Activated CD8-positive, alpha-beta memory T cell treated with anti-CD3 and anti-CD28 coated beads, Interleukin-2, amount 50 U/mL, for 1 hour (primary cell): ENCODE measurements at regions not wholly inside any gene's neighbourhood (a gene's known extent, or its start where the extent isn't known, plus 50 kb on each side); places are given as distances from the start of the nearest gene placed in this dataset.
"Not testable (repeated sequence)": the region's sequence is repeated elsewhere in the genome, so short reads cannot be mapped to it uniquely, and the experiment has no call there.

Source experiments
- DNase-seq: peaks from one replicate; pipeline ENCODE4 v3.0.0-alpha.2; 2020; ENCODE audit errors: extremely low read depth

DNA sequence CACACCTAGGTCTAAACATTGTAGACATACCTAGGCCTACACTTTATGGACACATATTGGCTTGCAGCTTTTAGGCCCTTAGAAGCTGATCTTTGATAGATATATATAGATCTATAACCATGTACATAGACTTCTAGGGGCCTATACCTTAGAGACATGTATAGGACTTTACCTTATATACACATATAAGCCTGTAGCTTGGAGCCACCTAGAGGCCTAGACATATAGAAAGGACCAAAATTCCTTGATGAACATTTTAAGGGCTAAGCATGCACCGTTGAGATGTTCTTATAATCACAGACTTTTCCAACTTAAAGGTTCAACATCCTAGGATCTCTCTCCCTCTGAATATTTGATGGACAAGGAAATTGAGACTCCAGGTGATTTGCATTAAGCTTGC, 371.7 kb upstream of the SASH1 start:
- DNase-seq = no peak

DNA sequence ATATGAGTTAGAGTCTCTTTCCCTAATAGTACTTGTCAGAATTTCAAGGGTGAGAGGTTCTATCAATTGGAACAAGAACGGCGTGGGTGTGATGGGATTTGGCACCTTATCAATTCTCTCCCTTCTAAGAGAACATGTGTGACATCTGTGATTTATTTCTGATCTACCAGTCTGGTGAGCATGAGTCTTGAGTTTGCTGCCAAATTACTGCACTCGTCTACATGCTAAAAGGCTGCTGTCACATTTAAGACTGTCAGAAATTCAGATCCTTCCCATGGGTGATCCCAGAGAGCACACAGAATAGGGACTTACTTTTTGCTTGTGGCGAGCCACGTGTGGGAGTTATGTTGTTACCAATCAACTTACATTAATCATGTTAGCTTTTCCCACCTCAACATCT, 370.2 kb upstream of the SASH1 start:
- DNase-seq = no peak

DNA sequence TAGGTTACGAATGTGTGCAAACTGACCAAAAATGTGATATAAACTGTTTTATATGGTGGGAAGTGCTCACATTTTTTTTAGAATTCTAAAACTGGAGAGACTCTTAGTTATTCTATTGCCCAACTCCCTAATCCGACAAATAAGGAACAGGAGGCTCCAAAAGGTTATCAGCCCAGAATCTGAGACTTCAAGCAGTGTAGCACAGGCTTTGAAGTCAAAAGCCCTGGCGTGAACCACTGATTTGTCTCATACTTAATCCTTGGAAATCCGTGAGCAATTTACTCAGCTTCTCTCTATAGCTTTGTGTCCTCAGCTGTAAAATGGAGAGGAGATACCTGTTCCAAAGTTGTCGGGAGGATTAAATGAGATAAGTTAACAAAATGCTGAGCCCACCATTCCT, 368.8 kb upstream of the SASH1 start:
- no peak for DNase-seq

DNA sequence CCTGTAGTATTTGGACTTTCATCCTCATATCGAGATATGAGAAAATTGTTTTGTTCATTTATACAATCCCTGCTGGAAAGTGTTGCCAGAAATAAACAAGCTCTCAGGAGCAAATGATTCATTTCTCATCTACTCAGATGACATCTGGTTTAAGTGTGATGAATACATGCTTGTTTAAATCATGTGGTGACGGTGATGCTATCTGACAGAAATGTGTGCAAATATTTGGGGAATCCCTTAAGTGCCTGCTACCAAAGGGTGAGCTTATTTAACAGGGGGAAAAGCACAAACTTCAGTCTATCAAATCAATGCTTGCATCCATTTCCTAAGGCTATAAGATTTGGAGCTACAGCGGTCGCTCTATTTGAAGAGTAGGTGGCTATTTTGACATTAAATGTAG, 368.3 kb upstream of the SASH1 start:
- no peak for DNase-seq

DNA sequence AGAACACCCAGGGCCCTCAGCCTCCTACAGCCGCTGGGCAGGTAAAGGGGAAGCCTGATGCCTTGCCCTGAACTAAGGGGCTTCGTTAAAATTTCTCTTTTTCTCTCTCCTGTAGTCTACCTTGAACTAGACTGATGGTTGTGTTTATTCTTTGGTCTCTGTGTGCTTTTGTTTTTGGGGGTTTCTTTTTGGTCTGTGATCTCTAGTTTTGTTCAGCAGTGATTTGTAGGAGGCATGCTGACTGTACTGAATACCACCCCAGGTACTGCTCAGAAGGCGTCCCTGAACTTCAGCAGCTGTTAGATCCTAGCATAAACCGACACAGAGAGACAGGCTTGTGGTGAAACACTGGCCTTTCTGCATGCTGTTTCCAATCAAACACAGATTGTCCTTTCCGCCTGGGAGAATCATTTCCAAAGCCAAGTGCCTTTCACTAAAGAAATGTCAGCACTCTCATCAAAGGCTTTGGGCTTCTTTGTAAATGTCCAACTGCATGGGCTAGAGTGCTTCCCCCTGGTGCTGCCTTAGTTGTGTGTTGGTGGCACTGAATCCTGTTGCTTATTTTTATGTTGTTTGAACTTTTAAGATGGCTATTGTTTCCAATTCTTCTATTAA, 364.7 kb upstream of the SASH1 start:
- DNase-seq = no peak

DNA sequence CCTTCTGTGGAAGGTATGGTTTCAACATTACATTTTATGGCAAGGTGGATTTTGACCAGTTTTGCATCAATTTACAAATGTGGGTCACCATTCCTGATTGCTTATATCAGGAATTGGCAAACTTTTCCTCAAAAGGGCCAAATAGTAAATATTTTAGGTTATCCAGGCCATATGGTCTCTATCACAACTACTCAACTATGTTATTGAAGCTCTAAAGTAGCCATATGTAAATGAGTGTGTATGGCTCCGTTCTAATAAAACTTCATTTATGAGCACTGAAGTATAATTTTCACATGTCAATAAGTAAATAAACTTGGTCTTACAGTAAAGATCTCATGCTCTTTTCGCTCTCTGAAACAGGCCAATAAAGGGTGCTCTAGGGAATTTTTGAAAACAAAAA, 362.7 kb upstream of the SASH1 start:
- no peak for DNase-seq

DNA sequence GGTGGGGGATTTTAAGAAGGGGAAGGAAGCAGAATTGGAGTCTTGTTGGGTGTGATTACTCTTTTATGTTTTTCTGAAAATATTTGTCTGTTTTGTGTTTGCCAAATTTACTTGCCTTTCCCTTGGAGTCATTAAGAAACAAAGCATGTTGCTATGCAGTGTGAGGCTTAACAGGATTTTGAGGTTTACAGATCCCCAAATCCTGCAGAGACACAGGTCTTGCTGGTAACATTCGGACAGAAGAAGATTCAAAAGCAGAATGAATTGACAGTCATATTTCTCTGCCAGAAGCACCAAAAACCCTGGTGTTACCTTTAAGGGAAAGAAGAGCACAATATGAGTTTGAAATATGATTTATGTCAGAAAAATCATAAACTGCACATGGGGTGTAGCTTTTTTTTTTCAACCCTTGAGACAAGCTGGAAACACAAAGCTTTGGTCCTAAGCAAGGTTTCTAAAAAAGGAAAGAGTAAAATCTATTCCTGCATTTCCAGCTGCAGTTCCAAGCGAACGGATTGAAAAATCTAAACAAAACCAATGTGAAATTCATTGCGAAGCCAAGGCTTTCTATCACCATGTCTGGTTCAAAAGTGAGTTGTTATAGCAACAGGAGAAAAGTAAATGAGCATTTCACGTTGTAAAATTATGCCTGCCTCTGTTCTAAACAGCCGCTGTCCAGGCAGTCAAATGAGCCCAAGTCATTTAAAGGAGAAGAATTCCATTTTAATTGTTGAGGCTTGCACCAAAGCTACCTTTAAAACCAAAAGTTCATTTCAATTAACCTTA, 358.9 kb upstream of the SASH1 start:
- no peak for DNase-seq

DNA sequence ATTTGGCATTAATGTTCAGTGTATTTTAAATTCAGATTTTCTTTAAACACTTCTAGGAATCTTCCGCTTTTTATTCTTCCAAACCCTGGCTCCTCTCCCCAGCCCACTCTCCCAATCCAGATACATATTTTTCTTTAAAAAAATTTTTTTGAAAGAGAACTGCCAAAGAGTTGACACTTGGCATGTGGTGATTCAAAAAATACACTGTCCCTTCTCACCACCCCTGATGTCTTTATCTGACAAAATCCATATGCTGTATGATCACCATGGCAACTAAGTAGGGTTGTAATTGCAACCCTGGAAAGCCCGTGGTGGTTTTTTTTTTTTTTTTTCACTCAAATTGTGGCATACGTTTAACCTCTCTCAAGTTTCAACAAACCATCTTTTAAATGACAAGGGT, 355.8 kb upstream of the SASH1 start:
- no peak for DNase-seq

DNA sequence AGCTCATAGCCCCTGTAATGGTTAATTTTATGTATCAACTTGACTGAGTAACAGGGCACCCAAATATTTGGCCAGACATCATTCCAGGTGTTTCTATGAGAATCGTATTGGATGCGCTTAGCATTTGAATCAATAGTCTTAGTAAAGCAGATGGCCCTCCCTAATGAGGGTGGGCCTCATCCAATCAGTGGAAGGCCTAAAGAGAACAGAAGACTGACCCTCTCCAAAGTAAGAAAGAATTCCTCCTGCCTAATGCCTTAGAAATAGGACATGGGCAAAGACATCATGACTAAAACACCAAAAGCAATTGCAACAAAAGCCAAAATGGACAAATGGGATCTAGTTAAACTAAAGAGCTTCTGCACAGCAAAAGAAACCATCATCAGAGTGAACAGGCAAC, 352.5 kb upstream of the SASH1 start:
- no peak for DNase-seq

DNA sequence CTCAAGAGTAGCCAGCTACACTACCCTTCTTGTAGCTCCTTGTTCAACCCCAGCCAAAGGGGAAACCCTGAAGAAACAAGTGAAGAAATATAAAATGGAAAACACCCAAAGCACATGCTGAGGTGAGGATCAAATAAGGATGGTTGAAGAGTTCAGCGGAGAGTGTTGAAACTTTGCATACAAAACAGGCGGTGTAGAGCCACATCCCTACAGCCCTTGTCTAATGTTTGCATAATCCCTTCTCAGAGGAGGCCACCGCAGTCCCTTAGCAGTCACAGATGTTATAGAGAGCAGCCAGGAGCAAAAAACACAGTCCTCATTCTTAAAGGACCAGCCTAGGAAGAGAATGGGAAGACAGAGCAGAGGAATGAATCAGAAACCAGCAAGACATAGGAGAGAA, 350.7 kb upstream of the SASH1 start:
- DNase-seq = no peak

DNA sequence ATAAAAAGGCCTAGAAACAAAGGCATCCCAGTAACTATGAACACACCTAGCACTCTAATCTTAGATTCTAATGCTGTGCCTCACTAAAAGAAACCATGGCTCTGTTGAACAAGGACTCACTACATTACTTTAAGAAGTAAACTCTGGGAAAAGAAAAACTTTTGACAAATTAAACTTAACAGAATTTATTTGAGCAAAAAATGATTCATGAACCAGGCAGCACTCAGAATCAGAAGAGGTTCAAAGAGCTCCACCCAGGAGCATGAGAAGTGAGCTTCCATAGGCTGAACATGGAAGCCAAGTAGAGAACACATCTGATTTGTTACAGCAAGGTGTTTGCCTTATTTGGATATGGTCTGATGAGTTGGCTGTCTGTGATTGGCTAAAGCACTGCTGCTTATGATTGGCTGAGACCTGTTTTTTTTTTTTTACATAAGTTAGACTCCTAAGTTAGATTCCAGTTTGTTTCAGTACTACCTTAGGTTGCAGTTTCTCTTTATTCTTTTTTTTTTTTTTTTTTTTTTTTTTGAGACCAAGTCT, 343.6 kb upstream of the SASH1 start:
- DNase-seq = no peak

DNA sequence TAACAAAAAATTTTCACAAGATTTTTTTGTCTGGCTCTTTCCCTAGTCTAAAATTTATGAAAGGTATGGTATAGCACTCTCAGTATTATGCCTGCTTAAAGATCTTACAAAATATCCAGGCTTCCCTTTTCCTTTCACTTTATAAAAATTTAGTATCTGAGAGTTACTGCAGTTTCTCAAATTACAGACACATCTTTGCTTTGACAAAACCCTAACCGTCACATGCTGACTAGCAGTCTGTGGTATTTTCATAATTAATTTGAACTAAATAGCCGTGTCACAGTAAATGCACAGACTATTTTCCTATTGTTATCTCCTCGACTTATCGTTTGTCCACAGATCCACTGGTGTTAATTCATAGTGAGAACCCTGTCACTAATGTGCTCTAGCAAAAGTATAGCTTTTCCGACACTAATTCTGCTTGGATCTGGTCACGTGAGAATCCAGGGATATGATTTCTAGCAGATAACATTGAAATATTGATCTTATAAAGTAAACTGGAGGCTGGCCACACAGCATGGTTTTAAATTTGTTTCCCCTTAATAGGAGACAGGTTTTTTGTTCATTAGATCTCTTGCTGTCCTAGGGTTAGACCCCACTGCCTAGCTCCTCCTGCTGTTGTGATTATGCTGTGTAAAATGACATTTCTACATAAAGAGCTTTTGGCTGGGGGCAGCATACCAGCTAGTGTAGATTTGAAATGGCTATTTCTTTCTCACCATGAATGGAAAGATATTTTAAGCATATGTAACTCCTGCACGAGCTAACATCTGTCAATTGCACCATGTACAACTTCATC, 340.6 kb upstream of the SASH1 start:
- DNase-seq = no peak

DNA sequence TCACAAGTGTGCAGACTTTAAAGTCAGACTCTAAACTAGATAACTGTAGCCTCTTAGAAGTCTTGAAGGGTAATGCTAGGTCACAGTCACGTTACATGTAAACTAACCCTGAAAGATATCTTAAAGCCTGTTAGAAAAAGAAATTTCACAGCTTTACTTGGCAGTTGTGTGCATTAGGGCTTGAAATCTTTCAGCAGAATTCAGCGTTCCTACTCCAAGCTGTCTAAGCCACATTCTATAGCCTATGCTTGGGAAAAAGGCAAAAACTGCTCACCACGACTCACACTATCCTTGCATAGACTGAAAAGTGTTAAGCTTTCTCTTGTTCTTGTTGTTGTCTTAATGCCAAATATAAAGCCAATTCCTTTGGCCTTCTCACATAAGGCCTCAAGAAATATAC, 338.0 kb upstream of the SASH1 start:
- no peak for DNase-seq

DNA sequence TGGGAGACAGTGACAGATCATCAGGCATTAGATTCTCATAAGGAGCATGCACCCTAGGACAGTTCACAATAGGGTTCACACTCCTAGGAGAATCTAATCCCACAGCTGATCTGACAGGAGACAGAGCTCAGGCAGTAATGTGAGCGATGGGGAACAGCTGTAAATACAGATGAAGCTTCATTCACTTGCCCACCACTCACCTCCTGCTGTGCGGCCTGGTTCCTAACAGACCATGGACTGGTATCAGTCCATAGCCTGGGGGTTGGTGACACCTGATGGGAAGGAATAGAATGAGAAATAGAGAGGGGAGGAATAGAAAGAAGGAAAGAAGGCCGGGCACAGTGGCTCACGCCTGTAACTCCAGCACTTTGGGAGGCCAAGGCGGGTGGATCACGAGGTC, 336.8 kb upstream of the SASH1 start:
- DNase-seq = no peak

DNA sequence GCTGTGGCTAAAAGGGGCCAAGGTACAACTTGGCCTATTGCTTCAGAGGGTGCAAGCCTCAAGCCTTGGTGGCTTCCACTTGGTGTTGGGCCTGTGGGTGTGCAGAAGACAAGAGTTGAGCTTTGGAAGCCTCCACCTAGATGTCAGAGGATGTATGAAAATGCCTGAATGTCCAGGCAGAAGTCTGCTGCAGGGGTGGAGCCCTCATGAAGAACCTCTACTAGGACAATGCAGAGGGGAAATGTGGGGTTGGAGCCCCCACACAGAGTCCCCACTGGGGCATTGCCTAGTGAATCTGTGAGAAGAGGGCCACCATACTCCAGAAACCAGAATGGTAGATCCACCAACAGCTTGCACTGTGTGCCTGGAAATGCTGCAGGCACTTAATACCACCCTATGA, 332.1 kb upstream of the SASH1 start:
- DNase-seq = not testable (repeated sequence)

DNA sequence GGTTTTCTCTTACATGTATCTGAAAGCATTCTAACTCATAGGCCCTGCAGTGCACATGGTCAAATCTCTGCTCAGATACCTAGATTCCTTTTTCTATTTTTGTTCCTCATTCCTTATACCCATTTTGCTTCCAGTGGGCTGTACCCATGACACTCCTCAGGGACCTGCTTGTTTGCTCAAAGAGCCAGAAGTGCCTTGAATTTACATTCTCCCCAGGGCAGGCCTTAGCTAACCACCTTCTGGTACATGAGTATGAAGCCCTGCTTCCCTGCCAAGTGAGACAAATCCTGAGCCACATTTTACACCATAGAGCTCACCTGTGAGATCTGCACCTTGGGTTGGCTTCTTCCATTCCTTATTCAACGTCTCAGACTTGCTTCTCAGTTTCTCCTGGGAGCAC, 326.6 kb upstream of the SASH1 start:
- no peak for DNase-seq

DNA sequence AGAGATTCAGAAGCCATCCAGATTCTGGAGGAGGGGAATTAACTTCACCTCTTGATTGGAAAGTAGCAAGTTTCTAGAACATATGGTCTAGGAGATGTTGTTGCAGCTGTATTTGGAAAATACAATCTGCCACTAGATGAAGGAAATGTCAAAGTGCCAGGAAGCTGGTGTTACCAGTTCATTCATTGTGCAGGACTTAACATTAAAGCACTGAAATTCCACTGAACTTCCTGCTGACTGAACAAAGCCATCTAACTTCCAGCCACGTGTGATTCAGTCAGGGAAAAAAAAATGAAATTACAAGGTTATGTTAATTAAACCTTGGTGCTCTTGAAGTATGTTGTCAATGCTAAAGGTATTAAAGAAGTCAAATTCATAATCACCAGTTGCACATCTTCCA, 321.5 kb upstream of the SASH1 start:
- DNase-seq = no peak

DNA sequence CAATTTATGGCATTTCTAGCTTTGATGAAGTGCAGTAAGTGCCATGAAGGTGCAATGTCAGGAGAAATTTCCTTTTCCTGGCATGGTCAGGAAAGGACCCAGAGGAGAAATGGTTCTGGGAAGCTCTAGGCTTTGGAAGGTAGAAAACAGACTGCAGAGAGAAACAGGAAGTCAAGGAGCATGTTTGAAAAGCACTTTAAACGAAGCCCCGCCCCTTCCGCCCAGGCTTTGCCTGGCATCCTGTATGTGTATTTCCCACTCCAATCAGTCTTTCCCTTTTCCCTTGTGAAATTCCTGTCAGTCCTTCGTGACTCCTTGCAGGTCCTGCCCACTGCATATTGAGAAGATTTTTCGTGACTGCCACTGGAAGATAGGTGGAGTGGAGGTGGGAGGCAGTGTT, 320.9 kb upstream of the SASH1 start:
- no peak for DNase-seq

DNA sequence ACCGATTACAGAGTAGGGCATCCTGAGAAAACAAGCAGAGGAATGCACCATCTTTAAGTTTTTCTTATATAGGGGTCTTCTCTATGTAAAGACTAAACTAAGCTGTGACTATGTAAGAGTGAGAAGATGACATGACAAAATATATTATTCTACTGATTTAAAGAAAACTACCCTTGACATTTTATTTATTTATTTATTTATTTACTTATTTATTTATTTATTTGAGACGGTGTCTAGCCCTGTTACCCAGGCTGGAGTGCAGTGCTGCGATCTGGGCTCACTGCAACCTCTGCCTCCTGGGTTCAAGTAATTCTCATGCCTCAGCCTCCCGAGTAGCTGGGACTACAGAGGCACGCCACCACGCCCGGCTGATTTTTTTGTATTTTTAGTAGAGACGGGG, 320.4 kb upstream of the SASH1 start:
- not testable (repeated sequence) for DNase-seq

DNA sequence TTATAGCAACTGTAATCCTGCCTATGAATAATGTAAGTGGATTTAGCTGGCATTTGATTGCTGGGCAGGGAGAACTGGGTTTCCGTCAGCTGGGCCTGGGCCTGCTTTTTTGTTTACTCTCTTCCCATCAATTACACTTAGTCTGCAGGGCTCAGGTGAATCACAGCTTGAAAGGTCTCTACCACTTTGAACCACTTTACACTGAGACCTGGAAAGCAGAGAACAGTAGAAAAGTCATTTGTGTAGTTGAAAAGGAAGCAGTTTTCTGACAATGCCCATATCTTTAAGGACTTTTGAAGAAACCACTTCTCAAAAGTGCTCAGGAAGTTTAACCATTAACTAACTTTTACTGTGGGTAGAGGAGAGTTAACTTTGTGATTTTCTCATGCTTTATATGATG, 315.4 kb upstream of the SASH1 start:
- no peak for DNase-seq

DNA sequence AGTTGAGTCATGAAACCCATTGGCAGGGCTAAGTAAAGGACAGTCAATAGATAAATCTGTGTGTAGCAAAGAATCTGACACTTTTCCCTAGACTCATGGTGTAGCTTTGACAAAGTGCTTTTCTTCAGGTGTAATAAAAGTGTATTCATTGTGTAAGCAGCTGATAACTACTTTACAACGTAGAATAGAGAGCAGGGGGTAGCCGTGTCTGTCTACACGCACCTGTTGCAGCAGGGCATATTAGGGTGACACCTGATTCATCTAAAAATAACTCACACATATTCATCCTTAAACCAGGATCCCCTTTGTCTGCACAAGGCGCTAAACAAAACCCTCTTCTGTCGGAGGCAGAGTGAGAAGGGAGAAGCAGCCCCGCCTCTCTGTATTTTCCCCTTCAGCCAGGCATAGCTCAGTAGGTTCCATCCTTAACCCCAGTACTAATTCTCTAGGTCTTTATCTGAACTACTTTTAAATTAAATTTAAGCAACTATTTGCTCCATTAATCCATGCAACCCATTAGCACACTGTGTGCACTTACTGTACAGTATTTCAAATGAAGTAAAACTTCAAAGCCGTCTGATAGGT, 306.7 kb upstream of the SASH1 start:
- DNase-seq = no peak

DNA sequence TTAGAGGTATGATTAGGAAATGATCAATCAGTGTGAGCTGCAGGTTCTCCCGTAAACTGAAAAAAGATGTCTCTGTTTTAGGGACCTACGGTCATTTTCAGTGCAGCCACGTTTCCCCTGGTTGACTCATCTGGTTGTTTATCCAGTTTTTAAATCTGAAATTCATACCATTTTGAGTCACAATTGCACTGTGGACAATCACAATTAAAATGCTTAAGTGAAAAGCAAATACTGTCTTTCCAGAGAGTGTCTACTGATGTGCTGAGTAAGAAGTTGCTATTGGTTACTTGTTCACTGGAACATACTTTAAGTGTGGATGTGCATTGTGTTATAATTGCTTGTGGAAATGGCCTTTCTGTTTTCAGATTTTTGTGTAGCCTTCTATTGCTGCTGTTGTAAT, 305.1 kb upstream of the SASH1 start:
- DNase-seq = no peak
